ENCODE measurements at regions not wholly inside any gene's neighbourhood (a gene's known extent, or its start where the extent isn't known, plus 50 kb on each side); places are given as distances from the start of the nearest gene placed in this dataset.
A peak's percentile ranks its signal among the peaks of the same experiment; 100 is the strongest.

DNA sequence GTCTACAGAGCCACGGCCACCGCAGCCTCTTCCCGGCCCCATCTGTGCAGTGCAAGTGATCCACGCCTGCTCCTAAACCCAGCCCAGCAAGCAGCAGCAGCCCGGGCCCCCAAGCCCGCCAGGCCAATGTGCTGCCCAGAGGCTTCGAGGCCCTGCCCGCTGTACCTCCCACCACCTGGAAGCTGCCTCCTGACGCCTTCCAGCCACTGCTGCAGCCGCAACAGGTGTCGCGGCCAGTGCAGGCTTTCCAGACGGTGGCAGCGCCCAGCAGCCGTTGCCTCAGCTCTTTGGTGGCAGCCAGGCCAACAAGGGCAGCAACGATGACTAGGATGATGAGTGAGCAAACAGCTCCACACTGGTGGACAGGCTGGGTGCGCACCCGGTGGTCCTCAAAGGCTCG, 50.2 kb upstream of the TPM4 start:
- Histone ChIP-seq H2AFZ (ENCODE audit: low read length) (no peak overlapping the region), H3K27ac (ENCODE audit: extremely low read length, insufficient read depth, low read length) (no peak overlapping the region)
- no peak for DNase-seq (ENCODE audit: low spot score)

More for the DNA sequence above, 50.2 kb upstream of the TPM4 start:
- 91% methylated on average over 4 of the region's 19 CpGs for WGBS (ENCODE audit: low lambda C conversion rate)
- ATAC-seq, result no peak
- TF ChIP-seq, protein P1, sequence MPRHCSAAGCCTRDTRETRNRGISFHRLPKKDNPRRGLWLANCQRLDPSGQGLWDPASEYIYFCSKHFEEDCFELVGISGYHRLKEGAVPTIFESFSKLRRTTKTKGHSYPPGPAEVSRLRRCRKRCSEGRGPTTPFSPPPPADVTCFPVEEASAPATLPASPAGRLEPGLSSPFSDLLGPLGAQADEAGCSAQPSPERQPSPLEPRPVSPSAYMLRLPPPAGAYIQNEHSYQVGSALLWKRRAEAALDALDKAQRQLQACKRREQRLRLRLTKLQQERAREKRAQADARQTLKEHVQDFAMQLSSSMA (CRISPR knock-in tag; IDR thresholded peaks at IDR 0.05), result no peak
- TF ChIP-seq, protein P2, sequence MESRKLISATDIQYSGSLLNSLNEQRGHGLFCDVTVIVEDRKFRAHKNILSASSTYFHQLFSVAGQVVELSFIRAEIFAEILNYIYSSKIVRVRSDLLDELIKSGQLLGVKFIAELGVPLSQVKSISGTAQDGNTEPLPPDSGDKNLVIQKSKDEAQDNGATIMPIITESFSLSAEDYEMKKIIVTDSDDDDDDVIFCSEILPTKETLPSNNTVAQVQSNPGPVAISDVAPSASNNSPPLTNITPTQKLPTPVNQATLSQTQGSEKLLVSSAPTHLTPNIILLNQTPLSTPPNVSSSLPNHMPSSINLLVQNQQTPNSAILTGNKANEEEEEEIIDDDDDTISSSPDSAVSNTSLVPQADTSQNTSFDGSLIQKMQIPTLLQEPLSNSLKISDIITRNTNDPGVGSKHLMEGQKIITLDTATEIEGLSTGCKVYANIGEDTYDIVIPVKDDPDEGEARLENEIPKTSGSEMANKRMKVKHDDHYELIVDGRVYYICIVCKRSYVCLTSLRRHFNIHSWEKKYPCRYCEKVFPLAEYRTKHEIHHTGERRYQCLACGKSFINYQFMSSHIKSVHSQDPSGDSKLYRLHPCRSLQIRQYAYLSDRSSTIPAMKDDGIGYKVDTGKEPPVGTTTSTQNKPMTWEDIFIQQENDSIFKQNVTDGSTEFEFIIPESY (CRISPR knock-in tag; IDR thresholded peaks at IDR 0.05), result peak; percentile 31; the same call in 1 of the 2 replicates
- Histone ChIP-seq H3K4me2 (ENCODE audit: low read depth, low read length) (no peak overlapping the region), H3K9me3 (ENCODE audit: low read length) (no peaks in the 10 kb centered on the region), H3K4me3 (replicated peaks in 1 of 3; ENCODE audit: insufficient read depth in 1 of 3, low read depth in 2 of 3, low read length in 3 of 3) (no peak overlapping the region), H4K20me1 (ENCODE audit: insufficient read depth, low read length) (no peaks in the 10 kb centered on the region), H3K27me3 (ENCODE audit: control insufficient read depth in 1 of 2, insufficient read depth in 2 of 2, low read length in 2 of 2) (peaks cover 3 to 19% of the 10 kb centered on the region in 2 experiments; a peak in 4 of 5 replicates), H3K79me2 (ENCODE audit: insufficient read depth, low read length) (no peaks in the 10 kb centered on the region), H3K9ac (ENCODE audit: insufficient read depth, low read depth, low read length) (no peak overlapping the region), H3K36me3 (replicated peaks in 1 of 2; ENCODE audit: control insufficient read depth in 1 of 2, insufficient read depth in 2 of 2, low read length in 2 of 2) (no peaks in the 10 kb centered on the region), H3K4me1 (ENCODE audit: insufficient read depth, low read length) (no peaks in the 10 kb centered on the region)
- no peak for FAIRE-seq
- CTCF ChIA-PET (ENCODE audit: low intra/inter-chr PET ratio, low total read pairs), result interaction anchor here (1.2 to 1.9 kb wide), 3 partner anchors 16 to 397 kb away, joined by 4 to 11 read pairs (median 5); no protein-coding TSS in a partner anchor
- BruUV-seq (replicated peaks), result no TSS peak
- intact Hi-C loops (cut with micrococcal nuclease; ENCODE audit: unreplicated experiment), result no loop called here
- in situ Hi-C loops (cut with HindIII; ENCODE audit: extremely low pct_ligation_motif_present, low pct_unique_long_range_greater_than_20kb), result loop anchor here (25.0 kb wide), 1 partner anchor 361 kb away; no protein-coding TSS in a partner anchor
- POLR2A ChIA-PET, result interaction anchor here (2.1 kb wide), 1 partner anchor 159 kb away, joined by 10 read pairs; the partner anchor contains the start of gene FAM32A

Data from HepG2 (cell line).